Spleen (tissue), 11 donors: ENCODE measurements at regions not wholly inside any gene's neighbourhood (a gene's known extent, or its start where the extent isn't known, plus 50 kb on each side); places are given as distances from the start of the nearest gene placed in this dataset.

ENCODE experiments used
- DNase-seq: peaks from one replicate; pipeline ENCODE4 v3.0.0-alpha.2; 2020
- H3K27ac ChIP-seq, 8 donors: fragments of 200-600 bp; sonication (generic) in 7 of 8; 1 replicate in 4 of 8; 2 replicates in 4 of 8; pipeline versions ENCODE4 v1.5.0 to v1.8.0; 2016 to 2021; ENCODE audit warnings: inconsistent platforms in 4 of 8, mild to moderate bottlenecking in 4 of 8, moderate library complexity in 1 of 8
- H3K27me3 ChIP-seq, 7 donors: fragments of 200-600 bp; sonication (generic) in 6 of 7; replicated peaks in 1 of 7; 1 replicate in 4 of 7; 2 replicates in 3 of 7; pipeline versions ENCODE4 v1.5.0 to v1.8.0; 2016 to 2021; ENCODE audit warnings: inconsistent platforms in 3 of 7, mild to moderate bottlenecking in 1 of 7
- H3K36me3 ChIP-seq, 6 donors: fragments of 200-600 bp; sonication (generic) in 5 of 6; 1 replicate in 4 of 6; 2 replicates in 2 of 6; pipeline versions ENCODE4 v1.5.0 to v1.8.0; 2016 to 2021; ENCODE audit warnings: inconsistent platforms in 2 of 6
- H3K4me1 ChIP-seq, 6 donors: fragments of 200-600 bp; sonication (generic) in 5 of 6; 1 replicate in 3 of 6; 2 replicates in 3 of 6; pipeline versions ENCODE4 v1.5.0 to v1.8.0; 2016 to 2021; ENCODE audit warnings: inconsistent platforms in 3 of 6
- H3K4me3 ChIP-seq, 8 donors: fragments of 200-600 bp; sonication (generic) in 7 of 8; 1 replicate in 4 of 8; 2 replicates in 4 of 8; pipeline versions ENCODE4 v1.5.0 to v1.8.0; 2016 to 2021; ENCODE audit warnings: inconsistent platforms in 4 of 8, mild to moderate bottlenecking in 4 of 8, moderate library complexity in 2 of 8
- H3K9me3 ChIP-seq, 8 donors: fragments of 200-600 bp; sonication (generic) in 7 of 8; 1 replicate in 4 of 8; 2 replicates in 4 of 8; pipeline versions ENCODE4 v1.5.0 to v1.8.0; 2016 to 2021; ENCODE audit warnings: inconsistent platforms in 4 of 8
- CTCF ChIP-seq, 11 experiments: fragments of 200-600 bp in 7 of 11; fragments of 450-650 bp in 4 of 11; sonication (generic) in 4 of 11; IDR thresholded peaks in 8 of 11; conservative IDR thresholded peaks in 3 of 11; 1 replicate in 7 of 11; 2 replicates in 4 of 11; pipeline versions ENCODE4 v1.4.0 to v1.8.0; 2016 to 2021; ENCODE audit warnings: antibody characterized with exemption in 11 of 11, inconsistent platforms in 4 of 11, mild to moderate bottlenecking in 1 of 11
- POLR2A ChIP-seq, 3 donors: fragments of 450-650 bp; IDR thresholded peaks; one replicate each; pipeline ENCODE4 v1.5.1; 2017; ENCODE audit warnings: antibody characterized with exemption in 3 of 3, mild to moderate bottlenecking in 1 of 3
- POLR2AphosphoS5 ChIP-seq, 3 donors: sonication (generic); formaldehyde crosslinking; IDR thresholded peaks; one replicate each; pipeline ENCODE4 v1.5.1; 2017; ENCODE audit warnings: antibody characterized with exemption in 3 of 3
- WGBS, 5 donors: extraction: QIAGEN DNeasy Blood & Tissue Kit in 3 of 5; methylation state at CpG; one replicate each; pipeline versions ENCODE4 v1.1.5 to v1.1.7; 2013 to 2018; 5-methylcytosine and 5-hydroxymethylcytosine counted together
- intact Hi-C: fragments of 100-400 bp; cut with DNase I; formaldehyde crosslinking; loops from one replicate; pipeline ENCODE4 v1.15.0; 2023; ENCODE audit warnings: low total_unique reads
- donor health status: healthy with polysubstance abuse.
- donor health status: DM: no; HTN: no; CAD: no; lungs with moderate emphysema.
- donor health status: DM: no; HTN: no; CAD: no.
- donor health status: Bipolar disorder and iron deficiency.
- donor health status: healthy.
- donor health status: DM: no; HTN: no; CAD: no.
- donor health status: DM: yes; HTN: yes; CAD: no.

- H3K4me1 ChIP-seq: no peaks in the 10 kb centered on the region
- no peak overlapping the region for H3K27ac ChIP-seq
- TF ChIP-seq POLR2AphosphoS5 (IDR thresholded peaks at IDR 0.05): no peak
- no peak for TF ChIP-seq CTCF (IDR thresholded peaks at IDR 0.05 in 8 of 11, conservative IDR thresholded peaks at IDR 0.05 in 3 of 11)
- TF ChIP-seq POLR2A (IDR thresholded peaks at IDR 0.05): no peak
- WGBS, 5 donors: 84 to 98% (median 93%) methylated on average over 1 of the region's 1 CpG
- H3K4me3 ChIP-seq: no peak overlapping the region
- DNase-seq: no peak
- intact Hi-C loops: no loop called here
- H3K27me3 ChIP-seq: no peaks in the 10 kb centered on the region
- peaks cover 0 to 2% (median 0%) of the 10 kb centered on the region in 8 donors for H3K9me3 ChIP-seq
- no peaks in the 10 kb centered on the region for H3K36me3 ChIP-seq
Observed at GRCh38 chr11:30733748-30734147, 147.6 kb upstream of the MPPED2 start.

GRCh38 chr11:30730011-30730410 is 143.9 kb upstream of the MPPED2 start:
- no peak overlapping the region for H3K27ac ChIP-seq
- H3K4me1 ChIP-seq: no peaks in the 10 kb centered on the region
- H3K9me3 ChIP-seq: no peaks in the 10 kb centered on the region
- 65 to 88% (median 84%) methylated on average over 1 of the region's 1 CpG for WGBS, 5 donors
- H3K27me3 ChIP-seq: no peaks in the 10 kb centered on the region
- TF ChIP-seq POLR2A (IDR thresholded peaks at IDR 0.05) (no peak), CTCF (IDR thresholded peaks at IDR 0.05 in 8 of 11, conservative IDR thresholded peaks at IDR 0.05 in 3 of 11) (no peak), POLR2AphosphoS5 (IDR thresholded peaks at IDR 0.05) (no peak)
- H3K36me3 ChIP-seq: no peaks in the 10 kb centered on the region
- no peak overlapping the region for H3K4me3 ChIP-seq
- no peak for DNase-seq
- intact Hi-C loops: no loop called here

GRCh38 chr11:30729187-30729713 is 143.1 kb upstream of the MPPED2 start:
- no peak for TF ChIP-seq CTCF (IDR thresholded peaks at IDR 0.05 in 8 of 11, conservative IDR thresholded peaks at IDR 0.05 in 3 of 11)
- no peak for TF ChIP-seq POLR2A (IDR thresholded peaks at IDR 0.05)
- Histone ChIP-seq H3K27ac (no peak overlapping the region), H3K9me3 (no peaks in the 10 kb centered on the region), H3K36me3 (no peaks in the 10 kb centered on the region), H3K4me3 (no peak overlapping the region), H3K4me1 (no peaks in the 10 kb centered on the region), H3K27me3 (no peaks in the 10 kb centered on the region)
- 33 to 38% (median 37%) methylated on average over 1 of the region's 1 CpG for WGBS, 5 donors
- DNase-seq: no peak
- intact Hi-C loops: no loop called here

- WGBS, 5 donors: 45 to 61% (median 58%) methylated on average over 2 of the region's 2 CpGs
- TF ChIP-seq POLR2A (IDR thresholded peaks at IDR 0.05) (no peak), POLR2AphosphoS5 (IDR thresholded peaks at IDR 0.05) (no peak), CTCF (IDR thresholded peaks at IDR 0.05 in 8 of 11, conservative IDR thresholded peaks at IDR 0.05 in 3 of 11) (no peak)
- no peaks in the 10 kb centered on the region for H3K4me1 ChIP-seq
- no peak overlapping the region for H3K27ac ChIP-seq
- no peaks in the 10 kb centered on the region for H3K27me3 ChIP-seq
- no peak for DNase-seq
- no peaks in the 10 kb centered on the region for H3K36me3 ChIP-seq
- H3K4me3 ChIP-seq: no peak overlapping the region
- no peaks in the 10 kb centered on the region for H3K9me3 ChIP-seq
- intact Hi-C loops: no loop called here
Observed at GRCh38 chr11:30725645-30726195, 139.6 kb upstream of the MPPED2 start.
